ENCODE measurements at regions not wholly inside any gene's neighbourhood (a gene's known extent, or its start where the extent isn't known, plus 50 kb on each side); places are given as distances from the start of the nearest gene placed in this dataset.

GRCh38 chr3:189118896-189119295, 52.9 kb upstream of the TPRG1 start:
- no peak for DNase-seq

DNA sequence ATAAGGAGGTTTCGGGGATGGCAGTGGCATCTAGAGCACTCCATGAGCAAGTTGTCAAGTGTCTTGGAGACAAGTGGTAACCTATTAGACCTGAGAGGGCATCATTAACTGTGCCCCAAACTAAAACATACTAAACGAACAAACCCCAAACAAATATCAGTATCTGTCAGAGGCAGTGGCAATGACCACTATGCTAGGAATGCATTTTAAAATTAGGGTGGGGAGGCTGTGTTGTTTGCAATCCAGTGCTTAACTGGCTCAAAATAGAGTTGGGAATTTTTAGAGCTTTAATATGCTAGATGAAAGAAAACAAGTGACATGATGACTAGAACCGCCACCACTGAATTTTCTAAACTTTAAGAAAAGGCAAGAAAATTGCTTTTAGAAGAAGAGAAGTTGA, 51.8 kb upstream of the TPRG1 start:
- DNase-seq: no peak

GRCh38 chr3:189121092-189121491, 50.7 kb upstream of the TPRG1 start:
- no peak for DNase-seq
